ENCODE measurements at regions not wholly inside any gene's neighbourhood (a gene's known extent, or its start where the extent isn't known, plus 50 kb on each side); places are given as distances from the start of the nearest gene placed in this dataset.
"Not testable (repeated sequence)": the region's sequence is repeated elsewhere in the genome, so short reads cannot be mapped to it uniquely, and the experiment has no call there.

DNA sequence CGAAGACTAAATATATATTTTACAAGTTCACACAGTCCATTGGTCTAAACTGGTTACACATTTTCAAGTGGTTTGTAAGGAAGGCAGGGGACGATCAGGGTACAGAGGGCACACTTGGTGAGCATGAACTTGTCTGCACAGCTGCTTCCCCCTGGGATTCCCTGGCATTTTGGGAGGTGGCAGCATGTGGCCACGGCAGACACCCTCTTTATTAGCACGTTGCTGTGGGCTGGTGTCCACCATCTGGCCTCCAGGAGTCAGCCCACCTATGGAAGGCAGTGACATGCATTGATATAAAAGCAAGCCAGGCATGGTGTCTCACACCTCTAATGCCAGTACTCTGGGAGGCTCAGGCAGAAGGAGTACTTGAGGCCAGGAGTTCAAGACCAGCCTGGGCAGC is 350.2 kb downstream of the TYW1 start (continued):
- TF ChIP-seq, protein P1, sequence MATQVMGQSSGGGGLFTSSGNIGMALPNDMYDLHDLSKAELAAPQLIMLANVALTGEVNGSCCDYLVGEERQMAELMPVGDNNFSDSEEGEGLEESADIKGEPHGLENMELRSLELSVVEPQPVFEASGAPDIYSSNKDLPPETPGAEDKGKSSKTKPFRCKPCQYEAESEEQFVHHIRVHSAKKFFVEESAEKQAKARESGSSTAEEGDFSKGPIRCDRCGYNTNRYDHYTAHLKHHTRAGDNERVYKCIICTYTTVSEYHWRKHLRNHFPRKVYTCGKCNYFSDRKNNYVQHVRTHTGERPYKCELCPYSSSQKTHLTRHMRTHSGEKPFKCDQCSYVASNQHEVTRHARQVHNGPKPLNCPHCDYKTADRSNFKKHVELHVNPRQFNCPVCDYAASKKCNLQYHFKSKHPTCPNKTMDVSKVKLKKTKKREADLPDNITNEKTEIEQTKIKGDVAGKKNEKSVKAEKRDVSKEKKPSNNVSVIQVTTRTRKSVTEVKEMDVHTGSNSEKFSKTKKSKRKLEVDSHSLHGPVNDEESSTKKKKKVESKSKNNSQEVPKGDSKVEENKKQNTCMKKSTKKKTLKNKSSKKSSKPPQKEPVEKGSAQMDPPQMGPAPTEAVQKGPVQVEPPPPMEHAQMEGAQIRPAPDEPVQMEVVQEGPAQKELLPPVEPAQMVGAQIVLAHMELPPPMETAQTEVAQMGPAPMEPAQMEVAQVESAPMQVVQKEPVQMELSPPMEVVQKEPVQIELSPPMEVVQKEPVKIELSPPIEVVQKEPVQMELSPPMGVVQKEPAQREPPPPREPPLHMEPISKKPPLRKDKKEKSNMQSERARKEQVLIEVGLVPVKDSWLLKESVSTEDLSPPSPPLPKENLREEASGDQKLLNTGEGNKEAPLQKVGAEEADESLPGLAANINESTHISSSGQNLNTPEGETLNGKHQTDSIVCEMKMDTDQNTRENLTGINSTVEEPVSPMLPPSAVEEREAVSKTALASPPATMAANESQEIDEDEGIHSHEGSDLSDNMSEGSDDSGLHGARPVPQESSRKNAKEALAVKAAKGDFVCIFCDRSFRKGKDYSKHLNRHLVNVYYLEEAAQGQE (IDR thresholded peaks at IDR 0.05) = no peak
- TF ChIP-seq EGR1 (IDR thresholded peaks at IDR 0.05; ENCODE audit: low read depth in 2 of 2) (no peak), RAD21 (IDR thresholded peaks at IDR 0.05) (no peak)
- TF ChIP-seq, protein P2, sequence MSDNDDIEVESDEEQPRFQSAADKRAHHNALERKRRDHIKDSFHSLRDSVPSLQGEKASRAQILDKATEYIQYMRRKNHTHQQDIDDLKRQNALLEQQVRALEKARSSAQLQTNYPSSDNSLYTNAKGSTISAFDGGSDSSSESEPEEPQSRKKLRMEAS (IDR thresholded peaks at IDR 0.05) = no peak

DNA sequence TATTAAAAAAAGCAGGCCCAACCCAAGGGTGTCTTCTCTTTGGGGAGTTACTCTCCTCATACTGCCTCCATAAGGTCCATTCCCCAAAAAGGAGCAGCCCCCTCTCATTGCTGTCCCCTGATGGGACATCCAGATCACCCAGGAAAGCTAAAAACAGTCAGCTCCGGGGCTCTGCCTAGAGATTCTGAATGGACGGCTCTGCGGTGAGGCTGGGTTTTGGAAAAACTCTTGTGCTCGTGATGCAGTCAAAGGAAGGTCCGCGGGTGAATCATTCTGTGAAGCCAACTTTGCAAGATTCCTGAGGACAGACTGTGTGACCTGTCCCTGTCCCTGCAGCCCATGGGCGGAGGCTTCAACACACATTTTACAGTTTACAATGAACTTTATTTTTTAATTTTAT is 351.5 kb downstream of the TYW1 start:
- no peak for TF ChIP-seq FOXA2 (IDR thresholded peaks at IDR 0.05)
- TF ChIP-seq NR2F2 (IDR thresholded peaks at IDR 0.05) = no peak
- TF ChIP-seq RAD21 (IDR thresholded peaks at IDR 0.05) = no peak
- TF ChIP-seq HNF4A (conservative IDR thresholded peaks at IDR 0.05) = no peak
- TF ChIP-seq, protein P3, sequence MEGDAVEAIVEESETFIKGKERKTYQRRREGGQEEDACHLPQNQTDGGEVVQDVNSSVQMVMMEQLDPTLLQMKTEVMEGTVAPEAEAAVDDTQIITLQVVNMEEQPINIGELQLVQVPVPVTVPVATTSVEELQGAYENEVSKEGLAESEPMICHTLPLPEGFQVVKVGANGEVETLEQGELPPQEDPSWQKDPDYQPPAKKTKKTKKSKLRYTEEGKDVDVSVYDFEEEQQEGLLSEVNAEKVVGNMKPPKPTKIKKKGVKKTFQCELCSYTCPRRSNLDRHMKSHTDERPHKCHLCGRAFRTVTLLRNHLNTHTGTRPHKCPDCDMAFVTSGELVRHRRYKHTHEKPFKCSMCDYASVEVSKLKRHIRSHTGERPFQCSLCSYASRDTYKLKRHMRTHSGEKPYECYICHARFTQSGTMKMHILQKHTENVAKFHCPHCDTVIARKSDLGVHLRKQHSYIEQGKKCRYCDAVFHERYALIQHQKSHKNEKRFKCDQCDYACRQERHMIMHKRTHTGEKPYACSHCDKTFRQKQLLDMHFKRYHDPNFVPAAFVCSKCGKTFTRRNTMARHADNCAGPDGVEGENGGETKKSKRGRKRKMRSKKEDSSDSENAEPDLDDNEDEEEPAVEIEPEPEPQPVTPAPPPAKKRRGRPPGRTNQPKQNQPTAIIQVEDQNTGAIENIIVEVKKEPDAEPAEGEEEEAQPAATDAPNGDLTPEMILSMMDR (IDR thresholded peaks at IDR 0.05; ENCODE audit: low read depth, low read length, missing input control) = no peak
- no peak for TF ChIP-seq EGR1 (IDR thresholded peaks at IDR 0.05; ENCODE audit: low read depth in 2 of 2)
- TF ChIP-seq, protein P1 (IDR thresholded peaks at IDR 0.05) = no peak
- WGBS = 97% methylated on average over 7 of the region's 7 CpGs
- Histone ChIP-seq H3K4me1 (ENCODE audit: control insufficient read depth in 4 of 4, insufficient read depth in 4 of 4, low read length in 3 of 4) (no peaks in the 10 kb centered on the region), H3K27ac (ENCODE audit: low read depth in 1 of 2, low read length in 2 of 2) (no peak overlapping the region), H3K9me3 (ENCODE audit: control insufficient read depth in 4 of 4, low read length in 3 of 4) (peaks cover 0 to 3% (median 1%) of the 10 kb centered on the region in 4 donors), H3K36me3 (ENCODE audit: control insufficient read depth in 4 of 4, insufficient read depth in 3 of 4, low read depth in 1 of 4, low read length in 3 of 4) (peaks cover 0 to 9% (median 2%) of the 10 kb centered on the region in 4 donors), H3K9ac (ENCODE audit: low read depth in 1 of 2, low read length in 2 of 2) (no peak overlapping the region), H3K27me3 (ENCODE audit: control insufficient read depth in 4 of 4, insufficient read depth in 4 of 4, low read length in 3 of 4) (no peaks in the 10 kb centered on the region), H3K4me3 (ENCODE audit: low read depth in 1 of 3, low read length in 3 of 3) (no peak overlapping the region)
- no peak for DNase-seq (ENCODE audit: low spot score)

DNA sequence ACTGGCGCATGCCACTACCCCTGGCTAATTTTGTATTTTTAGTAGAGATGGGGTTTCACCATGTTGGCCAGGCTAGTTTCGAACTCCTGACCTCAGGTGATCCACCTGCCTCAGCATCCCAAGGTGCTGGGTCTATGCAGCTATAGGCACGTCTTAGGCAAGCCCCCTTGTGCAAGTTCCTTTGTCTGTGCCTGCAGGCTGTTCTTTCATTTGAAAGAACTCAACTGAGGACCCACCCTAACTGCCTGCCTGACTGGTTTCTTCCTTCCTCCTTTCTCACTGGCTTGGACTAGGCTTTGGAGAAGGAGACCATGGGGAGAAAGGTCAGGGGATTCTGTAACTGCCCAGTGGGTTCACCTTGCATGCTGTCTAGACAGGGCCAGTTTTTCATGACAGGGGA is 361.0 kb downstream of the TYW1 start:
- H3K4me3 ChIP-seq (ENCODE audit: low read depth in 1 of 3, low read length in 3 of 3); H3K9ac ChIP-seq (ENCODE audit: low read depth in 1 of 2, low read length in 2 of 2); H3K4me1 ChIP-seq (ENCODE audit: control insufficient read depth in 4 of 4, insufficient read depth in 4 of 4, low read length in 3 of 4); H3K27me3 ChIP-seq (ENCODE audit: control insufficient read depth in 4 of 4, insufficient read depth in 4 of 4, low read length in 3 of 4); H3K36me3 ChIP-seq (ENCODE audit: control insufficient read depth in 4 of 4, insufficient read depth in 3 of 4, low read depth in 1 of 4, low read length in 3 of 4); H3K27ac ChIP-seq (ENCODE audit: low read depth in 1 of 2, low read length in 2 of 2); DNase-seq (ENCODE audit: low spot score): not testable (repeated sequence)
- WGBS = 93% methylated on average over 3 of the region's 3 CpGs
- H3K9me3 ChIP-seq (ENCODE audit: control insufficient read depth in 4 of 4, low read length in 3 of 4) = peaks cover 0 to 10% (median 5%) of the 10 kb centered on the region in 4 donors

DNA sequence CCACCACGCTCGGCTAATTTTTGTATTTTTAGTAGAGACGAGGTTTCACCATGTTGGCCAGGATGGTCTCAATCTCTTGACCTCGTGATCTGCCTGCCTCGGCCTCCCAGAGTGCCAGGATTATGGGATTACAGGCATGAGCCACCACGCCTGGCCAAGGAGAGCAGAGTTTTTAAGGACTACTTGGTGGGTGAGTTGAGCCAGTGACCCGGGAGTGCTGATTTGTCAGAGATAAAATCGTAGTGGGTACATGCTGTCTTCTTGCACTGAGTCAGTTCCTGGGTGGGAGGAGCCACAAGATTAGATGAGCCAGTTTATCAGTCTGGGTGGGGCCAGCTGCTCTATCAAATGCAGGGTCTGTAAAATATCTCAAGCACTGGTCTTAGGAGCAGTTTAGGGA is 361.7 kb downstream of the TYW1 start:
- H3K36me3 ChIP-seq (ENCODE audit: control insufficient read depth in 4 of 4, insufficient read depth in 3 of 4, low read depth in 1 of 4, low read length in 3 of 4); H3K9ac ChIP-seq (ENCODE audit: low read depth in 1 of 2, low read length in 2 of 2); H3K27ac ChIP-seq (ENCODE audit: low read depth in 1 of 2, low read length in 2 of 2); H3K4me1 ChIP-seq (ENCODE audit: control insufficient read depth in 4 of 4, insufficient read depth in 4 of 4, low read length in 3 of 4); H3K4me3 ChIP-seq (ENCODE audit: low read depth in 1 of 3, low read length in 3 of 3); H3K27me3 ChIP-seq (ENCODE audit: control insufficient read depth in 4 of 4, insufficient read depth in 4 of 4, low read length in 3 of 4); DNase-seq (ENCODE audit: low spot score): not testable (repeated sequence)
- H3K9me3 ChIP-seq (ENCODE audit: control insufficient read depth in 4 of 4, low read length in 3 of 4) = peaks cover 0 to 10% (median 5%) of the 10 kb centered on the region in 4 donors
- WGBS = 91% methylated on average over 8 of the region's 8 CpGs

DNA sequence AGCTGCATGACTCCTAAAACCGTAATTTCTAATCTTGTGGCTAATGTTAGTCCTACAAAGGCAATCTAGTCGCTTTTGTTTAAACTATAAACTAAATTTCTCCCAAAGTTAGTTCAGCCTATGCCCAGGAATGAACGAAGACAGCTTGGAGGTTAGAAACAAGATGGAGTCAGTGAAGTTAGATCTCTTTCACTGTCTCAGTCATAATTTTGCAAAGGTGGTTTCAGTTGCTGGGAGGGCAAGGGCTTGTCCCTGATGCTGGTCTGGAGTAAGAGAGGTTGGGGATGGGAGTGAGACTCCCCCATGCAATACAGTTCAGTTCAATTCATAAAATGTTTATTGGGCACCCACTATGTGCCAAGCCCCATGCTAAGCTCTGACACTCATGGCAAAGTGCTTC is 362.1 kb downstream of the TYW1 start:
- not testable (repeated sequence) for H3K4me3 ChIP-seq (ENCODE audit: low read depth in 1 of 3, low read length in 3 of 3); H3K4me1 ChIP-seq (ENCODE audit: control insufficient read depth in 4 of 4, insufficient read depth in 4 of 4, low read length in 3 of 4); H3K9ac ChIP-seq (ENCODE audit: low read depth in 1 of 2, low read length in 2 of 2); H3K36me3 ChIP-seq (ENCODE audit: control insufficient read depth in 4 of 4, insufficient read depth in 3 of 4, low read depth in 1 of 4, low read length in 3 of 4); DNase-seq (ENCODE audit: low spot score); H3K27me3 ChIP-seq (ENCODE audit: control insufficient read depth in 4 of 4, insufficient read depth in 4 of 4, low read length in 3 of 4); H3K27ac ChIP-seq (ENCODE audit: low read depth in 1 of 2, low read length in 2 of 2)
- 95% methylated on average over 3 of the region's 3 CpGs for WGBS
- peaks cover 0 to 10% (median 5%) of the 10 kb centered on the region in 4 donors for H3K9me3 ChIP-seq (ENCODE audit: control insufficient read depth in 4 of 4, low read length in 3 of 4)
